ENCODE measurements at regions not wholly inside any gene's neighbourhood (a gene's known extent, or its start where the extent isn't known, plus 50 kb on each side); places are given as distances from the start of the nearest gene placed in this dataset.
"Not testable (repeated sequence)": the region's sequence is repeated elsewhere in the genome, so short reads cannot be mapped to it uniquely, and the experiment has no call there.

GRCh38 chr4:189234948-189235347 lies 705.7 kb upstream of the FRG1 start:
- not testable (repeated sequence) for TF ChIP-seq CTCF, POLR2A (IDR thresholded peaks at IDR 0.05)
